Epithelial cell of esophagus (primary cell): ENCODE measurements at regions not wholly inside any gene's neighbourhood (a gene's known extent, or its start where the extent isn't known, plus 50 kb on each side); places are given as distances from the start of the nearest gene placed in this dataset.
A peak's percentile ranks its signal among the peaks of the same experiment; 100 is the strongest.
"Not testable (repeated sequence)": the region's sequence is repeated elsewhere in the genome, so short reads cannot be mapped to it uniquely, and the experiment has no call there.

Experiments
- DNase-seq: peaks from one replicate; pipeline ENCODE4 v3.0.0; 2010; ENCODE audit warnings: low read depth
- H3K4me3 ChIP-seq: 2 replicates; pipeline ENCODE4 v1.5.1; 2011; ENCODE audit warnings: mild to moderate bottlenecking, low read length, control low read depth
- CTCF ChIP-seq: IDR thresholded peaks from 2 replicates; pipeline ENCODE4 v1.5.1; 2011; ENCODE audit warnings: low read depth, mild to moderate bottlenecking, low read length, control low read depth, inconsistent platforms; ENCODE audit not compliant: insufficient read depth; ENCODE audit errors: missing control alignments

DNA sequence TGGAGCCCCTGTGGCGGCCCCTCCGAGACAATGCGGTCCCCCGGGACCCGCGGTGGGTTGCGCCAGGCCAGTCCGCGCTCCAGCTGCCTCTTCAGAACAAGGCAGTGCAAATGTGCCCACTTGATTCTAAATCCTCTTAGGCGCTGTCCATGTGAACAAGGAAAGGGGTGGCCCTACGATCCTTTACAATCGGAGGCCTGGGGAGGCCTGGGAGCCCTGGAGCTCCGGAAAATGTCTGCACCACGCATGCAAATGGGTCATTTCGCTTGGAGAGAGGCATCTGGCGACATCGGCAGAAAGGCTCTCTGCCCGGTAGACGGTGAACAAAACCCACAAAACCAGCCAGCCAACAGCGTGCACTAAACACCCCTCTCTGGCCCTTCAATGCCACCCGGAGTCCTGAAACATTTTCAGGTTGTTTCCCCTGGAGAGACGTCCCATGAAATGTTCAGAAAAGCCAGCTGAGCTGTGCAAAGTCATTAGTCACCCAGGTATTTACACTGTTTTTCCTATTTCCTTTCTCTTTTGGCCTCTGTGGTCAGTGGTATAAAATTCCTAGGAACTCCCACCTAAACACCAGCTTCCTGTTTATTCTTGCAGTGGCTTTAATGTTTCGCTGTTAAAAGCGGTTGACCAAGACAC lies 102.8 kb upstream of the ZNF438 start:
- no peak for TF ChIP-seq CTCF
- DNase-seq, result peak; percentile 37
- peak overlapping the region; percentile 43 for H3K4me3 ChIP-seq

DNA sequence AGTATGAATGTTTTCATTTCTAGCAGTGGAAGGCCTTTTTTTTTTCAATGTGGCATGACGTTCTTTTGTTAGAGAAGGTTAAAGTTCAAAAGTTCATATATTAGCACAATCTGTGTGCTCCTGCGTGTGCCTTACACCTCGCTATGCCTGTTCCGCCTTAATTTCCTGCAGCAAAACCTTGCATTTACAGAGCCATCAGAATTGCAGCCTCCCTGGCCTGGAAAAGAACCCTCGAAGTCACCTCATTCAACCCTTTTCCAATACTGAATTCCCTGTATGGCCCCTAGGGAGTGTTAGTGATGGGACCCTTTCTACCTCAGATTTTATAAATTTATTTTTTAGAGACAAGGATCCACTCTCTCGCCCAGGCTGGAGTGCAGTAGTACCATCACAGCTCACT lies 103.5 kb upstream of the ZNF438 start:
- H3K4me3 ChIP-seq, result no peak overlapping the region
- no peak for DNase-seq
- no peak for TF ChIP-seq CTCF

DNA sequence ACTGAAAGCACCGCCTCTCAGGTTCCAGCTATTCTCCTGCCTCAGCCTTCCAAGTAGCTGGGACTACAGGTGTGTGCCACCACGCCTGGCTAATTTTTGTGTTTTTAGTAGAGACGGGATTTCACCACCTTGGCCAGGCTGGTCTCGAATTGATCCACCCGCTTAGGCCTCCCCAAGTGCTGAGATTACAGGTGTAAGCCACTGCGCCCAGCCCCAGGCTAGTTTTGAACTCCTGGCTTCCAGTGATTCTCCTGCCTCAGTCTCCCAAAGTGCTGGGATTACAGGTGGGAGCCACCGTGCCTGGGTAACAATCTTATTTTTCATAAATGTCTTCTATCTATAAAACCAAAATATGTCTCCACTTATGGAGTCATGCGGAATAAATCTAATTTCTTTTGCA lies 104.1 kb upstream of the ZNF438 start:
- not testable (repeated sequence) for DNase-seq

GRCh38 chr10:31136386-31136785 lies 104.7 kb upstream of the ZNF438 start:
- no peak overlapping the region for H3K4me3 ChIP-seq
- TF ChIP-seq CTCF, result no peak
- DNase-seq, result no peak

More for the DNA sequence above, 104.1 kb upstream of the ZNF438 start:
- H3K4me3 ChIP-seq, result not testable (repeated sequence)

GRCh38 chr10:31136930-31137885 lies 105.5 kb upstream of the ZNF438 start:
- no peak for TF ChIP-seq CTCF
- no peak overlapping the region for H3K4me3 ChIP-seq
- no peak for DNase-seq

- TF ChIP-seq CTCF, result no peak
- no peak overlapping the region for H3K4me3 ChIP-seq
- DNase-seq, result no peak
Measured at GRCh38 chr10:31138026-31138553, 106.4 kb upstream of the ZNF438 start.

DNA sequence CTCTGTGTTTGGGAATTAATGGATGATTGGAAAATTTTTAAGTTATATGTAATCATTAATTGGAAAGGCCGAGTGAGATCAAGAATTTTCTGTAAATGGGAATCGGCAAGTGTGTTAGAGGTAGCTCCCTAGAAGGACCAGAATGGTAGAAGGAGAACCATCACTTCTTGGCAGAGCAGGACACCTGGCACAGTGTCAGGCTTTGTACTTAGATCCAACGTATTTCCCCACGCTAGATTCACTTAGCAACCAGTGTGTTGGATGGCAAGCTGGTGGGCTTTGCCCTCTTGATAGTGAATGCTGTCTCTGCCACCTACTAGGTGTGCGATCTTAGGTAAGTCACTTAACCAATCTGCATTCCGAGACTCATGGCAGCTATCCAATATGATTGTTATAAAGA lies 107.8 kb upstream of the ZNF438 start:
- no peak for DNase-seq
- H3K4me3 ChIP-seq, result no peak overlapping the region
- no peak for TF ChIP-seq CTCF
